Endothelial cell of umbilical vein (primary cell): ENCODE measurements at regions not wholly inside any gene's neighbourhood (a gene's known extent, or its start where the extent isn't known, plus 50 kb on each side); places are given as distances from the start of the nearest gene placed in this dataset.

Experiments
- CTCF ChIP-seq, 2 donors: IDR thresholded peaks; 1 replicate in 1 of 2; 2 replicates in 1 of 2; pipeline ENCODE4 v1.5.1; 2011; ENCODE audit warnings: low read length in 2 of 2, mild to moderate bottlenecking in 2 of 2, moderate library complexity in 2 of 2, control low read depth in 1 of 2, inconsistent platforms in 1 of 2, low read depth in 1 of 2; ENCODE audit not compliant: insufficient read depth in 1 of 2; ENCODE audit errors: extremely low read depth in 1 of 2
- GATA2 ChIP-seq: IDR thresholded peaks from 2 replicates; pipeline ENCODE4 v1.7.0; 2011; ENCODE audit warnings: low read depth, mild to moderate bottlenecking, moderate library complexity, mixed read lengths, low read length; ENCODE audit not compliant: insufficient read length, insufficient read depth

GRCh38 chr2:6325616-6326015 is 540.1 kb downstream of the CMPK2 start:
- TF ChIP-seq CTCF (IDR thresholded peaks at IDR 0.05; ENCODE audit: extremely low read depth in 1 of 2, insufficient read depth in 1 of 2, low read depth in 1 of 2, low read length in 2 of 2) = no peak
- no peak for TF ChIP-seq GATA2
